HepG2 (cell line): ENCODE measurements at regions not wholly inside any gene's neighbourhood (a gene's known extent, or its start where the extent isn't known, plus 50 kb on each side); places are given as distances from the start of the nearest gene placed in this dataset.

Source experiments
- ATF5 ChIP-seq: sonication (generic); formaldehyde crosslinking; IDR thresholded peaks from 2 replicates; pipeline ENCODE4 v1.4.0; 2020; ENCODE audit warnings: mild to moderate bottlenecking, low read depth, missing genetic modification reagents
- BHLHE40 ChIP-seq: IDR thresholded peaks from 2 replicates; pipeline ENCODE4 v1.6.1; 2011; ENCODE audit warnings: low read length, improper control_type of control experiment
- FOSL2 ChIP-seq: sonication (generic); formaldehyde crosslinking; IDR thresholded peaks from 2 replicates; pipeline ENCODE4 v1.4.0; 2020; ENCODE audit warnings: missing genetic modification reagents
- GTF2F1 ChIP-seq: fragments of 150-350 bp; IDR thresholded peaks from 2 replicates; pipeline ENCODE4 v1.6.1; 2014; ENCODE audit warnings: low read length
- HMGXB3 ChIP-seq: sonication (generic); formaldehyde crosslinking; IDR thresholded peaks from 2 replicates; pipeline ENCODE4 v1.4.0; 2020; ENCODE audit warnings: missing genetic modification reagents, borderline replicate concordance
- IRF2 ChIP-seq: IDR thresholded peaks from 2 replicates; pipeline ENCODE4 v1.6.1; 2018; ENCODE audit warnings: missing genetic modification reagents, missing compliant biosample characterization
- KLF11 ChIP-seq: IDR thresholded peaks from 2 replicates; pipeline ENCODE4 v1.6.1; 2016; ENCODE audit warnings: missing compliant biosample characterization
- MAX ChIP-seq: IDR thresholded peaks from 2 replicates; pipeline ENCODE4 v1.6.1; 2012; ENCODE audit warnings: inconsistent platforms
- PATZ1 ChIP-seq: sonication (generic); formaldehyde crosslinking; IDR thresholded peaks from 2 replicates; pipeline ENCODE4 v1.4.0; 2020; ENCODE audit warnings: missing genetic modification reagents
- SSRP1 ChIP-seq: IDR thresholded peaks from 2 replicates; pipeline ENCODE4 v1.6.1; 2016; ENCODE audit warnings: control low read depth
- SYNCRIP ChIP-seq: fragments of 200-400 bp; formaldehyde crosslinking; IDR thresholded peaks from 2 replicates; pipeline ENCODE4 v1.6.1; 2018; ENCODE audit warnings: mild to moderate bottlenecking, low read depth, low read length; ENCODE audit not compliant: insufficient read depth
- TERF1 ChIP-seq: sonication (generic); formaldehyde crosslinking; IDR thresholded peaks from 2 replicates; pipeline ENCODE4 v1.8.0; 2022; ENCODE audit warnings: mild to moderate bottlenecking, missing genetic modification reagents, moderate library complexity
- TMF1 ChIP-seq: sonication (generic); formaldehyde crosslinking; IDR thresholded peaks from 2 replicates; pipeline ENCODE4 v1.8.1; 2022; ENCODE audit warnings: low read depth, missing genetic modification reagents
- ZNF124 ChIP-seq: sonication (generic); formaldehyde crosslinking; IDR thresholded peaks from 2 replicates; pipeline ENCODE4 v1.4.0; 2020; ENCODE audit warnings: missing genetic modification reagents
- ZNF207 ChIP-seq: fragments of 450-650 bp; IDR thresholded peaks from 2 replicates; pipeline ENCODE4 v1.6.1; 2016; ENCODE audit warnings: antibody characterized with exemption, borderline replicate concordance
- ZNF274 ChIP-seq: sonication (generic); formaldehyde crosslinking; IDR thresholded peaks from 2 replicates; pipeline ENCODE4 v1.5.1; 2020; ENCODE audit warnings: mild to moderate bottlenecking, missing genetic modification reagents
- ZNF282 ChIP-seq: fragments of 450-650 bp; IDR thresholded peaks from 2 replicates; pipeline ENCODE4 v1.6.1; 2018; ENCODE audit not compliant: partially characterized antibody
- ZNF431 ChIP-seq: sonication (generic); formaldehyde crosslinking; IDR thresholded peaks from 2 replicates; pipeline ENCODE4 v1.9.0; 2022; ENCODE audit warnings: missing genetic modification reagents, low read depth, mild to moderate bottlenecking, borderline replicate concordance
- ZNF691 ChIP-seq: sonication (generic); formaldehyde crosslinking; IDR thresholded peaks from 2 replicates; pipeline ENCODE4 v1.4.0; 2020; ENCODE audit warnings: missing genetic modification reagents, low read depth, mild to moderate bottlenecking, borderline replicate concordance
- ZNF777 ChIP-seq: sonication (generic); formaldehyde crosslinking; IDR thresholded peaks from 2 replicates; pipeline ENCODE4 v1.4.0; 2020; ENCODE audit warnings: missing genetic modification reagents
- ZSCAN25 ChIP-seq: sonication (generic); formaldehyde crosslinking; IDR thresholded peaks from 2 replicates; pipeline ENCODE4 v1.8.0; 2022; ENCODE audit warnings: mild to moderate bottlenecking, missing genetic modification reagents
- ZSCAN29 ChIP-seq: sonication (generic); formaldehyde crosslinking; conservative IDR thresholded peaks from 2 replicates; pipeline ENCODE4 v1.4.0; 2020; ENCODE audit warnings: mild to moderate bottlenecking, missing genetic modification reagents

GRCh38 chr9:129323999-129324553 is 146.0 kb upstream of the IER5L start (continued):
- no peak for TF ChIP-seq SYNCRIP
- TF ChIP-seq SSRP1 (CRISPR knock-in tag) = no peak
- TF ChIP-seq ZNF207 = no peak
- TF ChIP-seq ZNF282 = no peak
- TF ChIP-seq ATF5 = 0 out of 2 replicates have a peak, but pooled peaks have one; percentile 30
- TF ChIP-seq TERF1 (CRISPR knock-in tag) = no peak
- 0 out of 2 replicates have a peak, but pooled peaks have one; percentile 46 for TF ChIP-seq IRF2 (CRISPR knock-in tag)
- TF ChIP-seq FOSL2 (CRISPR knock-in tag) = peak; percentile 48
- TF ChIP-seq PATZ1 = 0 out of 2 replicates have a peak, but pooled peaks have one; percentile 11
- TF ChIP-seq ZNF777 = no peak
- peak; percentile 40; the same call in 1 of the 2 replicates for TF ChIP-seq ZNF431 (CRISPR knock-in tag)
- TF ChIP-seq BHLHE40 = 0 out of 2 replicates have a peak, but pooled peaks have one; percentile 42
- no peak for TF ChIP-seq TMF1 (CRISPR knock-in tag)
- 0 out of 2 replicates have a peak, but pooled peaks have one; percentile 82 for TF ChIP-seq ZNF691 (CRISPR knock-in tag)
- TF ChIP-seq ZSCAN25 (CRISPR knock-in tag) = 0 out of 2 replicates have a peak, but pooled peaks have one; percentile 20
- TF ChIP-seq ZNF124 (CRISPR knock-in tag) = no peak
- TF ChIP-seq ZNF274 = peak; percentile 34; the same call in 1 of the 2 replicates
- TF ChIP-seq HMGXB3 (CRISPR knock-in tag) = 0 out of 2 replicates have a peak, but pooled peaks have one; percentile 36
- TF ChIP-seq GTF2F1 = no peak
- TF ChIP-seq KLF11 = 0 out of 2 replicates have a peak, but pooled peaks have one; percentile 46
- TF ChIP-seq MAX = peak; percentile 89
- TF ChIP-seq ZSCAN29 (CRISPR knock-in tag) = peak; percentile 50; the same call in 1 of the 2 replicates
